Astrocyte (in vitro differentiated cells and primary cell): ENCODE measurements at regions not wholly inside any gene's neighbourhood (a gene's known extent, or its start where the extent isn't known, plus 50 kb on each side); places are given as distances from the start of the nearest gene placed in this dataset.

Experiments used
- EZH2 ChIP-seq: IDR thresholded peaks from 2 replicates; pipeline ENCODE4 v1.6.1; 2012; ENCODE audit warnings: mild to moderate bottlenecking, low read length, inconsistent platforms; ENCODE audit not compliant: insufficient read depth
- TF ChIP-seq, protein P1 (sequence below): IDR thresholded peaks from 2 replicates; pipeline ENCODE4 v1.5.1; 2011; ENCODE audit warnings: low read depth, mild to moderate bottlenecking, inconsistent platforms, low read length, moderate library complexity; ENCODE audit not compliant: insufficient read depth

DNA sequence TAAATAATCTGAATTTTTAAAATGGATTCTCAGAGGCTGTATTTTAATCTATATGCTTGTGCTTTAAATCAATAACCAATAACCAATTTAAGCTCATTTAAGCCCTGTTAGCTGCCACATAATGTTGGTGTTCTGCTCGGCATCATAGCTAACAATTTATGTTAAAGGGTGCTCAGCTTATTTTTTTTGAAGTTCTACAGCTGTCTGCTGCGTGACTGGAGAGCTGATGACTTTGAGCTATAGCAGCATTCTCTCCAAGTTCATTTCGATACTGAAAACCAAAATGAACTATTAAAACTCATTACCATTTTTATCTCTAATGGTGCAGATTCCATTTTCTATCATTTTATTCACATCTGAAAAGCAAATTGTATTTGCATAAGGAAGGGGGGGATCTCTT, 357.8 kb downstream of the AJAP1 start:
- no peak for TF ChIP-seq EZH2
- TF ChIP-seq, protein P1, sequence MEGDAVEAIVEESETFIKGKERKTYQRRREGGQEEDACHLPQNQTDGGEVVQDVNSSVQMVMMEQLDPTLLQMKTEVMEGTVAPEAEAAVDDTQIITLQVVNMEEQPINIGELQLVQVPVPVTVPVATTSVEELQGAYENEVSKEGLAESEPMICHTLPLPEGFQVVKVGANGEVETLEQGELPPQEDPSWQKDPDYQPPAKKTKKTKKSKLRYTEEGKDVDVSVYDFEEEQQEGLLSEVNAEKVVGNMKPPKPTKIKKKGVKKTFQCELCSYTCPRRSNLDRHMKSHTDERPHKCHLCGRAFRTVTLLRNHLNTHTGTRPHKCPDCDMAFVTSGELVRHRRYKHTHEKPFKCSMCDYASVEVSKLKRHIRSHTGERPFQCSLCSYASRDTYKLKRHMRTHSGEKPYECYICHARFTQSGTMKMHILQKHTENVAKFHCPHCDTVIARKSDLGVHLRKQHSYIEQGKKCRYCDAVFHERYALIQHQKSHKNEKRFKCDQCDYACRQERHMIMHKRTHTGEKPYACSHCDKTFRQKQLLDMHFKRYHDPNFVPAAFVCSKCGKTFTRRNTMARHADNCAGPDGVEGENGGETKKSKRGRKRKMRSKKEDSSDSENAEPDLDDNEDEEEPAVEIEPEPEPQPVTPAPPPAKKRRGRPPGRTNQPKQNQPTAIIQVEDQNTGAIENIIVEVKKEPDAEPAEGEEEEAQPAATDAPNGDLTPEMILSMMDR: no peak
